Endodermal cell (in vitro differentiated cells): ENCODE measurements at regions not wholly inside any gene's neighbourhood (a gene's known extent, or its start where the extent isn't known, plus 50 kb on each side); places are given as distances from the start of the nearest gene placed in this dataset.

ENCODE experiments used
- DNase-seq: peaks from one replicate; pipeline ENCODE4 v3.0.0-alpha.2; 2017
- H3K27ac ChIP-seq: 2 replicates; pipeline ENCODE4 v1.5.1; 2013; ENCODE audit warnings: mild to moderate bottlenecking, low read depth, low read length, moderate library complexity
- H3K27me3 ChIP-seq: 2 replicates; pipeline ENCODE4 v1.6.1; 2013; ENCODE audit warnings: mild to moderate bottlenecking, low read length, moderate library complexity; ENCODE audit not compliant: insufficient read depth, control insufficient read depth, poor library complexity, severe bottlenecking
- H3K36me3 ChIP-seq: 2 replicates; pipeline ENCODE4 v1.7.0; 2013; ENCODE audit warnings: mild to moderate bottlenecking, low read length, moderate library complexity; ENCODE audit not compliant: control insufficient read depth, insufficient read depth
- H3K4me1 ChIP-seq: one replicate; pipeline ENCODE4 v1.7.0; 2013; ENCODE audit warnings: low read length; ENCODE audit not compliant: control insufficient read depth, insufficient read depth
- H3K4me3 ChIP-seq: 2 replicates; pipeline ENCODE4 v1.5.1; 2013; ENCODE audit warnings: mild to moderate bottlenecking, low read length, moderate library complexity
- H3K9ac ChIP-seq: 2 replicates; pipeline ENCODE4 v1.6.1; 2013; ENCODE audit warnings: mild to moderate bottlenecking, low read length, moderate library complexity; ENCODE audit not compliant: poor library complexity, severe bottlenecking; ENCODE audit errors: extremely low read depth
- H3K9me3 ChIP-seq: 2 replicates; pipeline ENCODE4 v1.6.1; 2013; ENCODE audit warnings: mild to moderate bottlenecking, low read length, moderate library complexity; ENCODE audit not compliant: control insufficient read depth
- H3K27ac Mint-ChIP-seq: 2 replicates; pipeline ENCODE4 v1.8.0; 2020; ENCODE audit warnings: mixed read lengths
- H3K27me3 Mint-ChIP-seq: 2 replicates; pipeline ENCODE4 v1.8.0; 2021; ENCODE audit warnings: mild to moderate bottlenecking, mixed read lengths; ENCODE audit not compliant: insufficient read depth
- H3K36me3 Mint-ChIP-seq: 2 replicates; pipeline ENCODE4 v1.8.0; 2020; ENCODE audit warnings: low read depth, mixed read lengths
- H3K4me1 Mint-ChIP-seq: 2 replicates; pipeline ENCODE4 v1.8.0; 2020; ENCODE audit warnings: mixed read lengths
- H3K4me3 Mint-ChIP-seq: 2 replicates; pipeline ENCODE4 v1.8.0; 2020; ENCODE audit warnings: mild to moderate bottlenecking, moderate library complexity, mixed read lengths
- H3K9me3 Mint-ChIP-seq: 2 replicates; pipeline ENCODE4 v1.8.0; 2020; ENCODE audit warnings: mild to moderate bottlenecking, mixed read lengths
- CTCF ChIP-seq: fragments of 200-600 bp; sonication (generic); conservative IDR thresholded peaks from 2 replicates; pipeline ENCODE4 v1.5.0; 2021; ENCODE audit warnings: antibody characterized with exemption, mild to moderate bottlenecking
- WGBS, 2 experiments: methylation state at CpG; one replicate each; pipeline versions ENCODE4 v1.1.5 to v1.1.7; 2013; ENCODE audit warnings: missing lambda C conversion rate in 2 of 2, mixed read lengths in 1 of 2; ENCODE audit not compliant: insufficient coverage in 1 of 2, insufficient read length in 1 of 2; 5-methylcytosine and 5-hydroxymethylcytosine counted together

GRCh38 chr3:107958146-107958545 lies 132.7 kb downstream of the CD47 start:
- H3K4me1 ChIP-seq, result peaks cover 13% of the 10 kb centered on the region
- no peak for DNase-seq
- no peak overlapping the region for H3K27ac Mint-ChIP-seq
- peaks cover 27% of the 10 kb centered on the region for H3K4me1 Mint-ChIP-seq
- no peak for TF ChIP-seq CTCF
- H3K9me3 ChIP-seq, result no peaks in the 10 kb centered on the region
- H3K4me3 ChIP-seq, result no peak overlapping the region
- no peaks in the 10 kb centered on the region for H3K36me3 ChIP-seq
- H3K36me3 Mint-ChIP-seq, result no peaks in the 10 kb centered on the region
- no peak overlapping the region for H3K4me3 Mint-ChIP-seq
- no peak overlapping the region for H3K27ac ChIP-seq
- H3K27me3 Mint-ChIP-seq, result peaks cover 6% of the 10 kb centered on the region
- no peaks in the 10 kb centered on the region for H3K9me3 Mint-ChIP-seq
- no peaks in the 10 kb centered on the region for H3K27me3 ChIP-seq
- 94% methylated on average over 1 of the region's 1 CpG; no CpG with 5 or more reads in 1 of the 2 experiments for WGBS, 2 experiments
- no peak overlapping the region for H3K9ac ChIP-seq

GRCh38 chr3:107956991-107957900 lies 133.6 kb downstream of the CD47 start:
- peak overlapping the region; percentile 27 for H3K4me3 ChIP-seq
- peaks cover 13% of the 10 kb centered on the region for H3K4me1 ChIP-seq
- no peak for TF ChIP-seq CTCF
- no peaks in the 10 kb centered on the region for H3K27me3 ChIP-seq
- Mint-ChIP-seq H3K27ac (no peak overlapping the region), H3K36me3 (no peaks in the 10 kb centered on the region), H3K4me3 (no peak overlapping the region), H3K4me1 (peaks cover 21% of the 10 kb centered on the region), H3K9me3 (no peaks in the 10 kb centered on the region), H3K27me3 (peaks cover 1% of the 10 kb centered on the region)
- H3K27ac ChIP-seq, result no peak overlapping the region
- no peaks in the 10 kb centered on the region for H3K9me3 ChIP-seq
- WGBS, 2 experiments, result 74 to 100% methylated on average over 3 to 9 of the region's 10 CpGs
- DNase-seq, result no peak
- no peaks in the 10 kb centered on the region for H3K36me3 ChIP-seq
- no peak overlapping the region for H3K9ac ChIP-seq

GRCh38 chr3:107954845-107955244 lies 136.0 kb downstream of the CD47 start:
- H3K27ac ChIP-seq, result no peak overlapping the region
- H3K27me3 Mint-ChIP-seq, result no peaks in the 10 kb centered on the region
- peaks cover 17% of the 10 kb centered on the region for H3K4me1 Mint-ChIP-seq
- no peaks in the 10 kb centered on the region for H3K9me3 Mint-ChIP-seq
- H3K27ac Mint-ChIP-seq, result no peak overlapping the region
- H3K4me3 ChIP-seq, result no peak overlapping the region
- H3K9ac ChIP-seq, result no peak overlapping the region
- no peak for TF ChIP-seq CTCF
- no peaks in the 10 kb centered on the region for H3K9me3 ChIP-seq
- H3K36me3 Mint-ChIP-seq, result no peaks in the 10 kb centered on the region
- H3K27me3 ChIP-seq, result no peaks in the 10 kb centered on the region
- 88 to 100% methylated on average over 1 to 2 of the region's 2 CpGs for WGBS, 2 experiments
- H3K4me1 ChIP-seq, result peaks cover 10% of the 10 kb centered on the region
- DNase-seq, result no peak
- H3K4me3 Mint-ChIP-seq, result no peak overlapping the region
- H3K36me3 ChIP-seq, result no peaks in the 10 kb centered on the region
